Esophagus squamous epithelium (tissue), 5 donors: ENCODE measurements at regions not wholly inside any gene's neighbourhood (a gene's known extent, or its start where the extent isn't known, plus 50 kb on each side); places are given as distances from the start of the nearest gene placed in this dataset.
"Not testable (repeated sequence)": the region's sequence is repeated elsewhere in the genome, so short reads cannot be mapped to it uniquely, and the experiment has no call there.

ENCODE experiments used
- DNase-seq: peaks from one replicate; lab custom pipeline; 2025; lab: John Stamatoyannopoulos, UW
- H3K27ac ChIP-seq, 4 donors: fragments of 200-600 bp; sonication (generic); one replicate each; pipeline ENCODE4 v1.5.1; 2016 to 2019; ENCODE audit warnings: mild to moderate bottlenecking in 1 of 4
- H3K27me3 ChIP-seq, 4 donors: fragments of 200-600 bp; sonication (generic); 1 replicate in 3 of 4; 2 replicates in 1 of 4; pipeline versions ENCODE4 v1.5.1 to v1.6.0; 2017 to 2021; ENCODE audit warnings: antibody characterized with exemption in 1 of 4
- H3K36me3 ChIP-seq, 3 donors: fragments of 200-600 bp; sonication (generic); one replicate each; pipeline ENCODE4 v1.5.1; 2016 to 2019
- H3K4me1 ChIP-seq, 3 donors: fragments of 200-600 bp; sonication (generic); one replicate each; pipeline ENCODE4 v1.5.1; 2017 to 2019
- H3K4me3 ChIP-seq, 4 donors: fragments of 200-600 bp; sonication (generic); 1 replicate in 3 of 4; 2 replicates in 1 of 4; pipeline ENCODE4 v1.5.1; 2016 to 2019; ENCODE audit warnings: mild to moderate bottlenecking in 2 of 4, moderate library complexity in 1 of 4
- H3K9me3 ChIP-seq, 3 donors: fragments of 200-600 bp; sonication (generic); one replicate each; pipeline ENCODE4 v1.5.1; 2016 to 2019
- POLR2A ChIP-seq, 4 donors: fragments of 450-650 bp; IDR thresholded peaks; one replicate each; pipeline ENCODE4 v1.6.1; 2017; ENCODE audit warnings: antibody characterized with exemption in 4 of 4, mild to moderate bottlenecking in 4 of 4, moderate library complexity in 3 of 4
- WGBS, 2 donors: methylation state at CpG; one replicate each; pipeline ENCODE4 v1.1.5; 2018; 5-methylcytosine and 5-hydroxymethylcytosine counted together
- intact Hi-C: fragments of 100-400 bp; cut with DNase I; formaldehyde crosslinking; loops from one replicate; pipeline ENCODE4 v1.15.0; 2022
- TF ChIP-seq, protein P1 (sequence below), 6 experiments: fragments of 450-650 bp in 4 of 6; fragments of 200-600 bp in 2 of 6; sonication (generic) in 2 of 6; IDR thresholded peaks; one replicate each; pipeline ENCODE4 v1.5.1; 2016 to 2019; ENCODE audit warnings: antibody characterized with exemption in 6 of 6, mild to moderate bottlenecking in 4 of 6, moderate library complexity in 4 of 6
- donor health status: DM: yes; HTN: yes; CAD: no.

DNA sequence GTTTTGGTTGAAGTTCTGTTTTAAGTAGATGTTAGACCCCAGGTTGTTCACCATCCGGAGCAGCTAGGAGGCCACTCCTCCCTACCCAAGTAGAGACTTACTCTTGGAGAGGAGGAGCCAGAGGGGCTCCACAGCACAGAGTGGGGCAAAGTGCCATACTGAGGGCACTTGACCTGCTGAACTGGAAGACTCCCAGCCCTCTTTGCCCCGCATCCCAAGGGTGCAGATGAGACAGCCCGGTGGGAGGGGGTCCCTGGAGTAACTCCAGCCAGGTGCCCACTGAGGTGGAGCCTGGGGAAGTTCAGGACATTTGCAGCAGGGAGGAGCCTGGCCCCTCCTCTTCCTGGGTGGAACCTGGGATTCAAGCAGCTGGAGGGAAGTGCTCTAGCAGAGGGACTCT lies 102.1 kb upstream of the GPR6 start:
- Histone ChIP-seq H3K27me3 (no peaks in the 10 kb centered on the region), H3K27ac (no peak overlapping the region), H3K4me3 (no peak overlapping the region), H3K36me3 (no peaks in the 10 kb centered on the region), H3K4me1 (peaks cover 7 to 62% (median 11%) of the 10 kb centered on the region in 3 donors), H3K9me3 (peaks cover 0 to 1% (median 0%) of the 10 kb centered on the region in 3 donors)
- intact Hi-C loops, result no loop called here
- DNase-seq, result no peak
- WGBS, 2 donors, result 75 to 78% methylated on average over 1 of the region's 3 CpGs
- TF ChIP-seq, protein P1, sequence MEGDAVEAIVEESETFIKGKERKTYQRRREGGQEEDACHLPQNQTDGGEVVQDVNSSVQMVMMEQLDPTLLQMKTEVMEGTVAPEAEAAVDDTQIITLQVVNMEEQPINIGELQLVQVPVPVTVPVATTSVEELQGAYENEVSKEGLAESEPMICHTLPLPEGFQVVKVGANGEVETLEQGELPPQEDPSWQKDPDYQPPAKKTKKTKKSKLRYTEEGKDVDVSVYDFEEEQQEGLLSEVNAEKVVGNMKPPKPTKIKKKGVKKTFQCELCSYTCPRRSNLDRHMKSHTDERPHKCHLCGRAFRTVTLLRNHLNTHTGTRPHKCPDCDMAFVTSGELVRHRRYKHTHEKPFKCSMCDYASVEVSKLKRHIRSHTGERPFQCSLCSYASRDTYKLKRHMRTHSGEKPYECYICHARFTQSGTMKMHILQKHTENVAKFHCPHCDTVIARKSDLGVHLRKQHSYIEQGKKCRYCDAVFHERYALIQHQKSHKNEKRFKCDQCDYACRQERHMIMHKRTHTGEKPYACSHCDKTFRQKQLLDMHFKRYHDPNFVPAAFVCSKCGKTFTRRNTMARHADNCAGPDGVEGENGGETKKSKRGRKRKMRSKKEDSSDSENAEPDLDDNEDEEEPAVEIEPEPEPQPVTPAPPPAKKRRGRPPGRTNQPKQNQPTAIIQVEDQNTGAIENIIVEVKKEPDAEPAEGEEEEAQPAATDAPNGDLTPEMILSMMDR (IDR thresholded peaks at IDR 0.05), result no peak
- TF ChIP-seq POLR2A (IDR thresholded peaks at IDR 0.05), result no peak

DNA sequence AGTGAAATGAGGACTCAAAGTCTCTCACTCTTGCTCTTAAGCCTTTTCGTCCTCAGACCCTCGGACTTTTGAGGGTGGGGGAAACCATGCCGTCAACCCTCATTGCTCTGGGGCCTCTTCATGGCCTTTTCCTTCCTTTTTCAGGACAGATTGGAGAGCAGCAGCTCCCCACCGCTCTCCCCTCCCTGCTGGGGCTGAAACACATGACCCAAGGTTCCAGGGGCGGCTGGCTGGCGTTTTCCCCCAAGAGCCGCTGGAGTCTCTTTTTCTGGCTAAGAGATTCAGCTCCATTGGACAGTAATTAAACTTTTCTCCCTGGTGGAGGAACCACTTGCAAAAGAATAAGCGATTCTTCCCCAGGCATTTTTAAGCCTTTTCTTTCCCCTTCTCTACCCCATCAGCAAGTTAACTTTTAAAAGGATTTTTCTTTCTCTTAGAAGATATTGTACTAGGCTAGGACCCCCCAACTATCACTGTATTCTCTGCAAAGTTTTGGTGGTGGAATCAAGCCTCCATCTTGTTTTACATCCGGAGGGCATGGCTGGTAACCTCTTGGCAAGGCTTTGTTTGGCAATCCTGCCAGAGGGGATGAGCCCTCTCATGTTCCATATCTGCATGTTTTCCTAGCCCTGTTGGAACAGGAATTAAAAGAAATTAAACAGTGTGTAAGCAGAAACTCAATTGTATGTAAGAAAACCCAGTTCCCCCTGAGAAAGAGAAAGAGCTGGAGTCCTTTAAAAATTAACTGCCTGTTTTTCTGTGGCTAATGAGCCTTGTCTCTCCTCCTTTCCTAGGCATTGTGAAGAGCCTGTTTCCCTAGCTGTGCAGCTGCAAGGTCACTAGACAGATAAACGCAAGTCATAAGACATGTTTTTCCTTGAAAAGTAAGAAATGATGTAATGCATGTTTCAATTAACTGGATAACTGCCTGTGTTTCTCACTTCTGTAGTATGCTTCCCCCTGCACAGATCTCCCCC lies 100.8 kb upstream of the GPR6 start:
- WGBS, 2 donors, result 68 to 69% methylated on average over 10 of the region's 10 CpGs
- peaks cover 0 to 12% (median 4%) of the 10 kb centered on the region in 3 donors for H3K9me3 ChIP-seq
- H3K4me3 ChIP-seq, result no peak overlapping the region
- H3K4me1 ChIP-seq, result peaks cover 7 to 61% (median 11%) of the 10 kb centered on the region in 3 donors
- no peaks in the 10 kb centered on the region for H3K27me3 ChIP-seq
- DNase-seq, result no peak
- intact Hi-C loops, result no loop called here
- H3K27ac ChIP-seq, result peak overlapping the region; percentile 79 to 85 (median 84)
- no peak for TF ChIP-seq POLR2A (IDR thresholded peaks at IDR 0.05)
- TF ChIP-seq, protein P1 (IDR thresholded peaks at IDR 0.05), result no peak
- H3K36me3 ChIP-seq, result no peaks in the 10 kb centered on the region

DNA sequence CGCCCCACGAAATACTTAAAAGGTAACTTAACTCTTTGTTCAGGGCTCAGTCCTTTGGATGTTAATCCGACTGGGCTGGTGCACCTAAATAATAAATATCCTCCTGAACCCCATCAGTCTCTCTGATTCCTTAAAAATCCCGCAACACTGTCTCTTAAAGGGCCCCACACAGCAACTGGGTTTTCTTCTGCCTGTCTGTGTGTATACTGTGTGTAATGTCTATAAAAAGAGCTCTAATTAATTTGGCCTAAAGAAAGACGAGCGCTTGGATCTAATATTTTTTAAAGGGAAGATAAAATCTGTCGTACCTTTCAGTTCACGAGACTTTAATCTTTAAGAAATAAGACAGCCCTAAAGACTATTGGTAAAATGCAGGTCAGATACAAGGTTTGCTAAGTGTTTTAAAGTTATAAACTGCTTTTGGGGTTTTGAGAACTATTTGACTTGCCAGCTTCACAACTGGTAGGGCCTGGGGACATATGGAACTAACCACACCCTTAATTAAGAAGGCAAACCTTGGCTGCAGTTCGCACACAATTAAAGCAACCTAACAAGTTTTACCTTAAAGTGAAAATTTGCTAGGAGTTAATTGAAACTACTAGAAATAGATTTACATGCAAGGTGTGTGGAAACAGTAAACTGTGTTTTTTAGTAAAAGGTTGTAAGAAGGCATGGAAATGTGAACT lies 100.0 kb upstream of the GPR6 start:
- H3K27me3 ChIP-seq, intact Hi-C loops, DNase-seq, H3K36me3 ChIP-seq: not testable (repeated sequence)
- Histone ChIP-seq H3K27ac (peak overlapping the region; percentile 79 to 85 (median 84)), H3K4me1 (peaks cover 0 to 53% (median 11%) of the 10 kb centered on the region in 3 donors), H3K4me3 (peak overlapping the region in 1 of 4 donors; percentile 7), H3K9me3 (peaks cover 0 to 12% (median 4%) of the 10 kb centered on the region in 3 donors)
- WGBS, 2 donors, result 34 to 37% methylated on average over 9 of the region's 9 CpGs

DNA sequence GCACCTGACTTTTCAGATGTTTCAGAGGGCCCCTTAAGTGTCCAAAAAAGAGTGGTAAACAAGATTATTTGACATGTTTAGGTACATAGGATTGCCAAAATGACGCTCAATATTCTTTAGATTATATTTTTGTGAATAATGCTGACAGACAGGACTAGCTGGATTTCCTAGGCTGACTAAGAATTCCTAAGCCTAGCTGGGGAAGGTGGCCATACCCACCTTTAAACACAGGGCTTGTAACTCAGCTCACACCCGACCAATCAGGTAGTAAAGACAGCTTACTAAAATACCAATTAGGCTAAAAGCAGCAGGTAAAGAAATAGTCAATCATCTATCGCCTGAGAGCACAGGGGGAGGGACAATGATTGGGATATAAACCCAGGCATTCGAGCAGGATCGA lies 99.0 kb upstream of the GPR6 start:
- 28 to 42% methylated on average over 5 of the region's 5 CpGs for WGBS, 2 donors
- H3K36me3 ChIP-seq, DNase-seq, H3K27me3 ChIP-seq, intact Hi-C loops: not testable (repeated sequence)
- Histone ChIP-seq H3K4me3 (peak overlapping the region in 2 of 4 donors; percentile 25 to 46), H3K4me1 (peaks cover 0 to 44% (median 11%) of the 10 kb centered on the region in 3 donors), H3K27ac (peak overlapping the region; percentile 79 to 85 (median 84)), H3K9me3 (peaks cover 0 to 12% (median 4%) of the 10 kb centered on the region in 3 donors)

DNA sequence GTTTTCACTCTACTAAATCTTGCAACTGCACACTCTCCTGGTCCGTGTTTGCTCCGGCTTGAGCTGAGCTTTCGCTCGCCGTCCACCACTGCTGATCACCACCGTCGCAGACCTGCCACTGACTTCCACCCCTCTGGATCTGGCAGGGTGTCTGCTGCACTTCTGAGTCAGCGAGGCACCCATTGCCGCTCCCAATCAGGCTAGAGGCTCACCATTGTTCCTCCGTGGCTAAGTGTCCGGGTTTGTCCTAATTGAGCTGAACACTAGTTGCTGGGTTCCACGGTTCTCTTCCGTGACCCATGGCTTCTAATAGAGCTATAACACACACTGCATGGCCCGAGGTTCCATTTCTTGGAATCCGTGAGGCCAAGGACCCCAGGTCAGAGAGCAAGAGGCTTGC lies 98.6 kb upstream of the GPR6 start:
- peaks cover 0 to 39% (median 11%) of the 10 kb centered on the region in 3 donors for H3K4me1 ChIP-seq
- no peak for DNase-seq
- H3K4me3 ChIP-seq, result peak overlapping the region in 2 of 4 donors; percentile 25 to 46
- H3K27me3 ChIP-seq, result no peaks in the 10 kb centered on the region
- intact Hi-C loops, result no loop called here
- H3K27ac ChIP-seq, result peak overlapping the region; percentile 79 to 85 (median 84)
- no peak for TF ChIP-seq POLR2A (IDR thresholded peaks at IDR 0.05)
- TF ChIP-seq, protein P1 (IDR thresholded peaks at IDR 0.05), result no peak
- 49 to 55% methylated on average over 15 of the region's 15 CpGs for WGBS, 2 donors
- H3K9me3 ChIP-seq, result peaks cover 0 to 12% (median 4%) of the 10 kb centered on the region in 3 donors
- H3K36me3 ChIP-seq, result no peaks in the 10 kb centered on the region

DNA sequence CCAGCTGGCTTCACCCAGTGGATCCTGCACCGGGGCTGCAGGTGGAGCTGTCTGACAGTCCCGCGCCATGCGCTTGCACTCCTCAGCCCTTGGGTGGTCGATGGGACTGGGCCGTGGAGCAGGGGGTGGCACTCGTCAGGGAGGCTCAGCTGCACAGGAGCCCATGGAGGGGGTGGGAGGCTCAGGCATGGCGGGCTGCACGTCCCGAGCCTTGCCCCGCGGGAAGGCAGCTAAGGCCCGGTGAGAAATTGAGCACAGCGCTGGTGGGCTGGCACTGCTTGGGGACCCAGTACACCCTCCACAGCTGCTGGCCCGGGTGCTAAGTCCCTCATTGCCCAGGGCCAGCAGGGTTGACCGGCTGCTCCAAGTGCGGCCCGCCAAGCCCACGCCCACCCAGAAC lies 97.0 kb upstream of the GPR6 start:
- intact Hi-C loops, result loop anchor here (10.0 kb wide), 1 partner anchor 164 kb away; no protein-coding TSS in a partner anchor

DNA sequence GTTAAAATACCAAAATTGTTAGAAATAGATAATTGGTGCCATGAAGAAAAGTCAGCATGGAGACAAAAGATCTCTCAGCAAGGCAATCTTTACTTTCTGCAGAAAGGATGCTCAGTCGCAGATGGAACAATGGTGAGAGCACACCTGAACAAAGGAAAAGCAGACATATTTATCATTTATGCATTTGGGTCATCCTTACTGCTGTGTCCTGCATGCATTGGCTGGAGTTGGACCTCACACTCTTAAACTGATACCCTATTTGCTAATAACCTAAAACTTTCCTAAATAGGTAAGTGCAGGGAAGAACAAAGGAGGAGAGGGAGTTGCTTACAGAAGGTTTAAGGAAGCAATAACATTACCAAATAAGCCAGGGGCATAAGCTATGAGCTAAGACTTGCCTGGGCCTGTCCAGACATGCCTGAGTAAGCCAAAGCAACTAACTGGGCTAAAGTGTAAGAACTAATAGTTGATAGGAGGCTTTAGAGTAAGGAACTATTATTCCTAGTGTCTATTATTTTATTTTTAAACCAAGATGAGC lies 96.1 kb upstream of the GPR6 start:
- intact Hi-C loops, result loop anchor here (10.0 kb wide), 1 partner anchor 163 kb away; no protein-coding TSS in a partner anchor
- not testable (repeated sequence) for H3K4me3 ChIP-seq, DNase-seq, H3K27me3 ChIP-seq, H3K36me3 ChIP-seq
- Histone ChIP-seq H3K9me3 (peaks cover 0 to 12% (median 4%) of the 10 kb centered on the region in 3 donors), H3K27ac (peak overlapping the region in 1 of 4 donors; percentile 16), H3K4me1 (peaks cover 0 to 33% (median 8%) of the 10 kb centered on the region in 3 donors)
- WGBS, 2 donors, result 86 to 90% methylated on average over 1 of the region's 1 CpG

More for the DNA sequence above, 97.0 kb upstream of the GPR6 start:
- Histone ChIP-seq H3K4me1 (peaks cover 0 to 38% (median 11%) of the 10 kb centered on the region in 3 donors), H3K9me3 (peaks cover 0 to 12% (median 4%) of the 10 kb centered on the region in 3 donors)
- H3K27ac ChIP-seq, DNase-seq, H3K36me3 ChIP-seq, H3K4me3 ChIP-seq, H3K27me3 ChIP-seq: not testable (repeated sequence)
- 94 to 100% methylated on average over 6 to 7 of the region's 19 CpGs for WGBS, 2 donors
